HG03139 (cell line): ENCODE measurements at regions not wholly inside any gene's neighbourhood (a gene's known extent, or its start where the extent isn't known, plus 50 kb on each side); places are given as distances from the start of the nearest gene placed in this dataset.
"Not testable (repeated sequence)": the region's sequence is repeated elsewhere in the genome, so short reads cannot be mapped to it uniquely, and the experiment has no call there.

Source experiments
- ATAC-seq: cut with Tn5 transposase; IDR thresholded peaks from one replicate; pipeline ENCODE4 v1.9.1; 2021; ENCODE audit not compliant: unreplicated experiment

DNA sequence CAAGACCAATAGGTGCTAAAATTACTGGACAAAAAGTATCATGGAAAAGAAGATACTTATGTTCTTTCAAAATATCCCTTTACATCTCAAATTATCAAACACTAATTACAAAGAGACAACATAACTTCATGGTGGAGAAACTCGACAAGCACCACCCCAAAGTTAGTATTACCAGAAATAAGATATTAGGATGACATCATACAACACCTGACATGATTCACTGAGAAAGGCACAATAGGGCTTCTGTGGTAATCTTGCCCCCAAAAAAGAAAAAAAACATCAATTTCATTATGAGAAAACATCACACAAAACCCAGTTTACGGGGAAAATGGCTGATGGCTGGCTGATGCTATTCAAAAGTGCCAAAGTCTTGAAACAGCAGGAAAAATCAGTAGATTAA, 1781.7 kb upstream of the PCDH10 start:
- no peak for ATAC-seq

DNA sequence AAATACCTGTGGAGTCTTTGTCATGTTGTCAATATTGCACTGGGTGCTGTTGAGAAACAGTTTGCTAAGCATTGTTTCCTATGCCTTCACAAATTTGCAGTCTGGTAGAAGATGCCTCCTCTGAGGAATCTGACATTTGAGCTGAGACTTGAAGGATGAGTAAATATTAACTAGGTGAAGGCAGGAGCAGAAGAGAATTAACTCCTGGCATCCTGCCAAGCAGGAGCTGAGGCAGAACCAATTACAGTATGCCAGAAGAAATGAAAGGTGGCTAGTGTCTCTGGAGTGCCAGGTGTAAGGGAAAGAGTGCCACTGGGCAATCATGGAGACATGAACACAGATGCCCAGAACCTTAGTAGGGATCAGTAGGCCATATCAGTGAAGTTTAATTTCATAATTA, 1778.2 kb upstream of the PCDH10 start:
- no peak for ATAC-seq

DNA sequence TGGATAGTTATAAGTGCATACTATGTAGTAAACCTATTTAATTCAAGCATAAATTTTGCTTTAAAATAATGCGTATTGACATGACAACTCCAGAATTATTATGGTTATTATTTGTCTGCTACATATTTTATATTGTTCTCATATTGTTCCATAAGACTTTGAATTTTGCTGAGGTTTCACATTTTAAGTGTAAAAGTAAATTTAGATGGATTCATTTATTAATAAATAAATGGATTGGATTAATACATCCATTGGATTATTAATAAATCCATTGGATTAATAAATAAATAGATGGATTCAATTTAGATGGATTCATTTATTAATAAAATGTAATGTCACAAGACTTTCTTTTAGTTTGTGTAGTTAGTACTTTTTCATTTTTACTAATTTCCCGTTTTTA, 1768.0 kb upstream of the PCDH10 start:
- no peak for ATAC-seq

DNA sequence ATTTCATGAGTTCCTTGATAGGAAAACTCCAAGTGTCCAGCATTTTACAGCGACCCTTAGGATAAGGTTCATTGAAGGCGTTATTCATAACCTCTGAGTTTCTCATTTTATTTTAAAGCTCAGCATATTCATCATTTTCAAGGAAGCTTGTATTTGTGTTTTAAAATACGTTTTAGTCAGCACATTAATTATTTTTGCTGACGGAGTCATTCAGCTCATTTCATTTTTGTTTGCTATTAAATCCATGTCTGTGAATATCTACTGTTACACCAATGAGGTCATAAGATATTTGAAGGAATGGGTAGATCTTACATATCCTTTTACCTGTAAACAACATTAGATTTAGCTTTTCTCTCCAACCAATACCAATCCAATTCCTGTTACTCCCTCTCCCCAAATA, 1766.3 kb upstream of the PCDH10 start:
- no peak for ATAC-seq

DNA sequence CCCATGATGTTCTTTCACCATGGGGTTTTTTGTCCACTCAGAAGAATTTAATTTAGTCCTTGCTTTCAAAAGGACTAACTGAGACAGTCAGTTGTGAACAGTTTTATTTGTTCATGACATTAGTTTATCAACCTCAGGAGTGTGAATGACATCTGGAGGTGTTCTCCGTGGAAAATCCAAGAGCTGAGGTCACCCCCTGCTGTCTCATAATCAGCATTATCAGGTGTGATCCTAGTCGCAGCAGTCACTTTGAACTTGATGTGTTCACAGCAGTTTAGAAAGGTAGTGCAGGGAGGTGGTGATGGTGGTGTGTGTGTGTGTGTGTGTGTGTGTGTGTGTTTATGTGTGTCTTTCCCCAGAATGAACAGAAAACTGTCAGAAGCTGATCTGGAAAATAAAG, 1760.8 kb upstream of the PCDH10 start:
- ATAC-seq: no peak

DNA sequence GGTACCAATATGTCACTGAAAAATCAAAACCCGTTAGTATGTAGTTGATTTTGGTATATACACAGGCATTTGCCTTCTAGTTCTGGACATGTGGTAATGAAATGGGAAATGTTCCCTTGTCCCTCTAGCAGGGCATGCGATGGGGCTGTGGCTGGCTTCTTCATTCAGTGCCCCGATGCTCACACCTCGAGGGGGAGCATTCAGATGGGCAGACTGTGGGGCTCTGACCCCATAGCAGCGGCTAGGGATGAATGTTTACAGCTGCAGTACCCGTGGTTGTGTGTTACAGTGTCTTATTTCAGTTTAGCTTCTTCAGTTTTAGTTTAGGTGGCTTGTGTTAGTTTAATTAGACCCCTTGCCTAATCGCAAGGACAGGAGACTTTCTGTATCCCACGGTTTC, 1741.0 kb upstream of the PCDH10 start:
- ATAC-seq: no peak

DNA sequence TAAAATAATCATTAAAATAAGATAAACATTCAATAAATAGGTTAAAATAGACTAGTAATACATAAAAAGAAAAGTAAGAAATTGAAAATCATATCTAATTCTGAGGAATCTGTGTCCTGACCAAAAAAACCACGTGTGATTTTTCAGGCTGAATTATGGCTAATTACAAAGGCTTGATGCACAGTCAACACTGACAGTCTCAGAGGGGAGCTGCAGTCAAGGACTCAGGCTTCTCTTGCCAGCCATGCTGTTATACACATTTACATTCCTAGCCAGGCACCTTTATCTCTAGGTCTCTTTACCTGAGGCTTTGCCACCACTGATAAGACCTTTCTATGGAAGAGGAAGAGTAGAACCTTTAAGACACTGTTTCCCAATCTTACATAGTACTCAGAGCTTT, 1737.7 kb upstream of the PCDH10 start:
- ATAC-seq: no peak

DNA sequence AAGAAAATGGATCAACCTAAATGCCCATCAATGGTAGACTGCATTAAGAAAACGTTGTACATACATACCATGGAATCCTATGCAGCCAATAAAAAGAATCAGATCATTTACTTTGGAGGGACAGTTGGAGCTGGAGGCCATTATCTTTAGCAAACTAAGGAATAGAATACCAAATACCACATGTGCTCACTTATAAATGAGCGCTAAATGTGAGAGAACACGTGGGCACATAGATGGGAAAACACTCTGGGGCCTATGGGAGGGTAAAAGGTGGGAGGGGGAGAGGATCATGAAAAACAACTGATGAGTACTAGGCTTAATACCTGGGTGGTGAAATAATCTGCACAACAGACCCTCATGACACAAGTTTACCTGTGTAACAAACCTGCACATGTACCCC, 1729.9 kb upstream of the PCDH10 start:
- no peak for ATAC-seq

DNA sequence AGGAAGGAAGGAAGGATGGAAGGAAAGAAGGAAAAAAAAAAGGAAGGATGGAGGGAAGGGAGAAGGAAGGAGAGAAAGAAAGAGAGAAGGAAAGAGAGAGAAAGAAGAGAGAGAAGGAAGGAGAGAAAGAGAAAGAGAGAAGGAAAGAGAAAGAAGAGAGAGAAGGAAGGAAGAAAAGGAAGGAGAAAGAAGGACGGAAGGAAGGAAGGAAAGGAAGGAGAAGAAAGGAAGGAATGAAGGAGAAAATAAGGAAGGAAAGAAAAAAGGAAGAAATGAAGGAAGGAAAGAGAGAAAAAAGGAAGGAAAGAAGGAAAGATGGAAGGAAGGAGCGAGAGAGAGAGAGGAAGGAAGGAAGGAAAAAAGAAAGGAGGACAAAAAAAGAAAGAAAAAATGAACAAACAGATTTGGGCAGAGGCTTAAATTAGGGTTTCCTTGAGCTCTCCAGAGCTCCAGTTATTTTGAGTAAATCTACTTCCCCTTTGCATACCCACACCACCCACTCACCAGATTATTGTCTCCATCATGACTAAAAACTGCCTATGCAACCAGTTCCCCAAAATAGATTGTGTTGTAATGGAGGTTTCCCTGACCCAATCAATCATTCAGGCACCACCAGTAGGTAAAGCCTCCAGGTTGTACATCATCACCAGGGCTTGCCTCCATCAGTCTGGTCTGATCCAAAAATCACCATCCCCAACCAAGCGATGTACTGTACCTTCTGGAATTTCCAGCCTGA, 1722.9 kb upstream of the PCDH10 start:
- no peak for ATAC-seq

DNA sequence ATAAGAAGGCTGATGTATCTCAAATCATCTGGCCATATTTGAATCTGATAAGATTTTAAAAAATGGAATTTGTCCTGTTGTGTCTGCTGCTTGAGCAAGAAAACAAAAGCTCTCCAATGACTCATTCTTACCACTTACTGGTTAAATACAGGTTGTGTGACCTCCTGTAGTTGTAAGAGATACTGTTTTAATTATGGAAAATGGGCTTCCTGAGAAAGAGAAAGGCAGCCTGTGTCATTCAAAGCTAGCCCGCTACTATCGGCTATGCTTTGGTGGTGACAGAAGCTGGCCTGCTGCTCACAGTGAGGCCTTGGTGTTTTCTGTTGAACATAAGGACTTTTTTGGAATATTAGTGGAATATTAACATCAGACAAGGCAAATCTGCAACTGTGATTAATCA, 1722.1 kb upstream of the PCDH10 start:
- no peak for ATAC-seq

DNA sequence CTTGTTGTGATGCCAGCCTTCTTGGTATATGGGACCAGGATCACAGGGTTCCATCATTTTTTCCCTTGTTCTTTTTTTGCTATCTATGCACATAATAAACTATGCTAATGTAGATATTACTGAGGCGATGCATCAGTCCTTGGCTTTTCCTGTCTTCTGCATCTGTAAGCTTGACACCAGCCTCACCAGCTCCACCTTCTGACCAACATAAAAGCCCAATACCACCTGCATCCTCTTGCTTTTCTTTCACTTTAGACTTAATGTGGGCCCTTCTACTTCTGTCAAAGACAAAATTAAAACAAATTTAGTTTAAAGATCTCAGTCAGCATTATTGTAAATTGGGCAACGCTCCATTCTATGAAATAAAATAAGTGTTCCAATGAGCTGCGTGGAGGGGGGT, 1718.8 kb upstream of the PCDH10 start:
- no peak for ATAC-seq

DNA sequence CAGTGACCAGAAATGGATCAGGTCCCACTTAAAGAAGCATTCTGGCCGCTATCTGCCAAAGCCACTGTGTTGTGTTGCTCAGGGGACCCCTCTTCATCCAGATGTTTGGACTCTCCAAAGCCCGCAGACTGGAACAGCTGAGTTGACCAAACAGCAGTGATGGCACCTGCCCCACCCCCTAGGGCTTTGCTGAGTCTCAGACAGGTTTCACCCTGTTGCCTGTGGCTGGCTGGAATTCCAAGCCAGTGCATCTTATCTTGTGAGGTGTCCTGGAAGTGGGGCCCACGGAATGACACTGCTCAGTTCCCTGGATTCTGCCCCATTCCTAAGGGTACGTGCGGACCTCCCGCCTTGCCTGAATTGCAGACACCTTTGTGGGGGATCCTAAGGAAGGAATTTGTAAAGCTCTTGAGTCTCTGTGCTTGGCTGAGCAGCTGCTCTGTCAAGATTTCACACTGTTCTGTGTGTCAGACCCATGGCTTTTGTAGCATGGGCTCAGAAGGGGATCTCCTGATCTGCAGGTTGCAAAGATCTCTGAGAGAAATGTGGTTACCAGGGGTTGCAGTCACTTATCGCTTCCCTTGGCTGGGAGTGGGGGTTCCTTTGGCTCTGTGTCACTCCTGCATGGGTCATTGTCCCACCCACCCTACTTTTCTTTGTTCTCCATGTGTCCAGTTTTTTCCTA, 1707.9 kb upstream of the PCDH10 start:
- ATAC-seq: no peak

DNA sequence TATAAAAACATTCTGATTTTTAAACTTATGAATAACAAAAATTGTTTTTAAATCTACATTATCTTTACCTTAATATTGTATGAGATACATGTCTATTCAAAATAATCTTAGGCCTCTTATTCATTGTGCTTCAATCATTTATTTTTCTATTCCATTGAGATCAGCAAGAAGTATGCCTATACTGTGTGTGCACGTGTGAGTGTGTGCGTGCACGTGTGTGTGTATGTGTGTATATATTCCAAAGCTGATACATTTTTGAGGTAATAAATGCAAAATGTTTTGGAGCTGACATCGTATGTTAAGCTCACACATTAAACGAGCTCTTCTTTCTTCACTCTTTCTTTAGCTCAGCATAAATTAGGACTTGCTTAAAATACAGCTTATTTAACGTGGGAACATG, 1701.2 kb upstream of the PCDH10 start:
- ATAC-seq: no peak

DNA sequence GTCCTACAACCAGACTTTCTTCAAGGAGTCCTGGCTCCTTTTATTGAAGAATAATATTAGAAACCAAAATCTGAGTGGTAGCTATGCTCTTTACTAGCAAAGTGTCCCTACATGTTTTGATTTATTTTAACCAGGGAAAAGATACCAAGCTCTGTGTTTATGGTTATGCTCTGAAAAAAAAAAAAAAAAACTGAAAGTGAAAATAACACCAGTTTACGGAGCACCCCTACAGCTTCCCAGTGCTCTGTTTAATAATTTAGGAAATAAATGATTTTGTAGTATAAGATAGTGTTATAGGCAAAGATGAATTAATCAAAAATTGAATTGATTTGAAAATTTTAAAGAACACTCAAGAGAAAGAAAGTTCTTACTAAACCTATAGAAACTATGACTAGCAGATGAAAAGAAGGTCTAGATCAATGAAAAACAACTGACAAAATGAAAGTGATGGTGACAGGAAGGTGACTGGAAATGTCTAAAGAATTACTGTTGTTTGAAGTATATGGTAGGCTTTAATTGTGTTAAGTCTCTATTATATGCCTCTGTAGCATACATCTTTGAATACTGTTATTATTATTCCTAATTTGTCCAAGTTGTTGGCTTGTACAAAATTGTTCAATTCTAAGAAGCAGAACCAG, 1698.4 kb upstream of the PCDH10 start:
- ATAC-seq: no peak

DNA sequence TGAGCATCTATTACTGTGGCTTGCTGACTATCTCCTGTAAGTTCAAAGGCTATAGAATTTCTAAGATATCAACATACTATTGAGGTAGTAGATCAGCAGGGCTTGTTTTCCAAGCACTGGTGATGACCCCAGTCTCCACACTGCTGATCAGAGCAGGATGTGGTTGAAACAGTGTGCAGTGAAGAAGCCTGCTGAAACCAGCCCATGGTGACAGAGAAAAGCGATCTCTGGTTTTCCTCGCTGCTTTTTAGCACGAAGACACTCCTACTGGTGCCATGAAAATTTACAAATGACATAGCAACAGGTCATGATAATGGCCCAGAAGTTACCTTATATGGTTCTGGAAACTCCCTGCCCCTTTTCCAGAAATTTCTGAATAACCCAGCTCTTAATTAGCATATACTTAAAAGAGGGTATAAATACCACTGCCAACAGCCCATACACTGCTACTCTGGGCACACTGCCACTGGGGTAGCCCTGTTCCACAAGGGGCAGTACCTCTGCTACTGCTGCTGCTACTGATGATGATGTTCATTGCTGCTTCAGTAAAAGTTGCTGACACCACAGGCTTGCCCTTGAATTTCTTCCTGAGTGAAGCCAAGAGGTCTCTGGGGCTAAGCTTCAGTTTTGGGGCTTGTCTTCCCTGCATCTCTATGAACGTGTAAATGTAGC, 1689.5 kb upstream of the PCDH10 start:
- ATAC-seq: no peak

DNA sequence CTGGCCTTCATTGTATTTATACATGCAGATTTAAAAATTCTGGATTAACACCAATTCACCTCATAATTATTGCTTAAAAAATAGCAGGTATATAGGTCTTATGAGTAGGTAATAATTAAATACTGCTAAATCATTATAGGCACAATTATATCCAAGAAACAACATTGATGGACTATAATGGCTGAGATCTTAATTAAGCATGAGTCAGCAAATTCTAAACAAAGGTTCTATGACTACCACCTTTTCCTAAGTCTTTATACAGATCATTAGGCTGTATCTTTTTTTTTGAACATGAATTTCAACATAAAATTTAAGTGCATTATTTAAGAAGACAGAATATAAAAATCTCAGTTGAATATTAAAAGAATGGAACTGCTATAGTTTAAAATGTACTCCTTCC, 1678.7 kb upstream of the PCDH10 start:
- ATAC-seq: no peak

DNA sequence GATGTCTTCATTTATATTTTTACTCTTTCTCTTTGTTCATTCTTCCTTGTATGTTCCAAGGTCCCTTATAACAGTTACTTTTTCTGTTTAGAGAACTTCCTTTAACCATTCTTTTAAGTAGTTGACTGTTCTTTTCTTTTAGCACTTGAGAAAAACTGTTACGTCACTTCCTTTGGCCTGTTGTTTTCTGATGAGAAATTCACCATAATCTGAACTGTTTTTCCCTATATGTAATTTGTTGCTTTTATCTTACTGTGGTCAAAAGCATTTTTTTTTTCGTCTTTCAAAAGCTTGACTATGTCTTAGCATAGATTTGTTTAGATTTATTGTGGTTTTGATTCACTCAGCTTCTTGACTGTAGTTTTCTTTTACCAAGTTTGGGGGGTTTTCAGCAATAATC, 1660.3 kb upstream of the PCDH10 start:
- ATAC-seq: no peak

DNA sequence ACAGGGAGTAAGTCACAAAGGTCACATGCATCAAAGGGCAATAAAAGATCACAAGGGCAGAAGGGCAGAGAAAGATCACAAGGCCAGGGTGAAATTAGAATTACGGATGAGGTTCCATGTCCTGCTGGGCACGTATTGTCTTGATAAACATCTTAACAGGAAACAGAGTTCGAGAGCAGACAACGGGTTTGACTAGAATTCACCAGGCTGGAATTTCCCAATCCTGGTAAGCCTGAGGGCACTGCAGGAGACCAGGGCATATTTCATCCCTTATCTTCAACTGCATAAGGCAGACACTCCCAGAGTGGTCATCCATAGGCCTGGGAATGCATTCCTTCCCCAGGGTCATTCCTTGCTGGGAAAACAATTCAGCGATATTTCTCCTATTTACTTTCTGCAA, 1652.9 kb upstream of the PCDH10 start:
- not testable (repeated sequence) for ATAC-seq

DNA sequence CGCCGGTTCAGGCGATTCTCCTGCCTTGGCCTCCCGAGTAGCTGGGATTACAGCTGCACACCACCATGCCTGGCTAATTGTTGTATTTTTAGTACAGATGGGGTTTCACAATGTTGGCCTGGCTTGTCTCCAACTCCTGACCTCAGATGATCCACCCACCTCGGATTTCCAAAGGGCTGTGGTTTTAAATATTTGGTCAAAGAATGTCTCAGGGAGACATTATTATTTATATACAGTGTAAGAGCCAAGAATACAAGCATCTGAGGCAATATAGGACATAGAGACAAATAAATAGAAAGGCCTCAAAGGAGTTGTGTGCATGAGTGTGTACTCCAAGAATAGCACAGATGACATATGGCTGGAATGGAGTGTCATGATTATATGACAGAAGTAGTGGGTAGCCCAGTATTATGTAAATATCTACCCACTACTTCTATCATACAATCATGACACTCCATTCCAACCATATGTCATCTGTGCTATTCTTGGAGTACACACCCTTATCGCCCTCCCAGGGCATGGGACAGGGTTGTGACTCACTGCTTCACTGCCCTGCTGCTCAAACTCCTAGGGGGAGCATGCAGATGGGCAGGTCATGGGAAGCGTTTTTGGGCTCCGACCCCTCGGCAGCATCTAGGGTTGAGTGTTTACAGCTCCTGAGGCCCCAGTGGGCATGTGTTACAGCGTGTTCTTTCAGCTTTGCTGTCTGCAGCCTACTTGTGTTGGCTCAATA, 1649.8 kb upstream of the PCDH10 start:
- ATAC-seq: no peak

DNA sequence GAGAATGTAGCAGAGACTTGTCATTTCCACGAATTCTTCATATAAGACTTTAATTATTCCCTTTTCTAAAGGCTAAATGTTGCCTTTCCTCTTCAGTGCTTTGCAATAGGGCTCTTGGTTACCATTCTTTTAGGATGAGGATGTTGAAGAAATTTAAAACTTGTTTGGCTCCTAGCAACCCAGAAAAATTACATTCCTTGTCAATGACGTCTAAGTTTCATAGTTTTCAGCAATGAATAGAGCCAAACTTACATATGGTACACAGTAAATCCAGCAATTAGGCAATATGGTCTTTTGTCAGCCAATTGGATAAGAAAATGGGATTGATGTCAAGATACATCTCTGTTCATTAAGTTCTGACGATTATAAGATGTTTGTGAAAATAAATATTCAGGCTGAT, 1639.6 kb upstream of the PCDH10 start:
- no peak for ATAC-seq

DNA sequence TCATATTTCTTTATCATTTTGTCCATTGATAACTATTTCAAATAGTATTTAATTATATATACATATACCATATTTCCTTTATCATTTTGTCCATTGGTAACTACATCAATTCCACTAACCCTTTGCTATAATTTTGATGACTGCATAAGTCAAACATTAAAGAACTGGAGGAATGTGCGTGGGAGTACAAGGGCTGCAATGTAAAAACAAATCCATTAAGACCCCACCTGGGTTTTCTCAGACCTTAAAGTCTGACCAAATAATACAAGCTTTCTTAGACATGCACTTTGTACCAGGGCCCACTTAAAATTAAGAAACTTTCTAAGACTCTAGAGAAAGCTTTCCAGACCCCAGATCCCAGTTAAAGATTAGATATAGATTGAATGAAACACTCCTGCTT, 1622.4 kb upstream of the PCDH10 start:
- no peak for ATAC-seq
